ENCODE measurements at regions not wholly inside any gene's neighbourhood (a gene's known extent, or its start where the extent isn't known, plus 50 kb on each side); places are given as distances from the start of the nearest gene placed in this dataset.

GRCh38 chr10:90417029-90417428 is 440.8 kb downstream of the HTR7 start:
- DNase-seq (ENCODE audit: low read depth) = no peak

DNA sequence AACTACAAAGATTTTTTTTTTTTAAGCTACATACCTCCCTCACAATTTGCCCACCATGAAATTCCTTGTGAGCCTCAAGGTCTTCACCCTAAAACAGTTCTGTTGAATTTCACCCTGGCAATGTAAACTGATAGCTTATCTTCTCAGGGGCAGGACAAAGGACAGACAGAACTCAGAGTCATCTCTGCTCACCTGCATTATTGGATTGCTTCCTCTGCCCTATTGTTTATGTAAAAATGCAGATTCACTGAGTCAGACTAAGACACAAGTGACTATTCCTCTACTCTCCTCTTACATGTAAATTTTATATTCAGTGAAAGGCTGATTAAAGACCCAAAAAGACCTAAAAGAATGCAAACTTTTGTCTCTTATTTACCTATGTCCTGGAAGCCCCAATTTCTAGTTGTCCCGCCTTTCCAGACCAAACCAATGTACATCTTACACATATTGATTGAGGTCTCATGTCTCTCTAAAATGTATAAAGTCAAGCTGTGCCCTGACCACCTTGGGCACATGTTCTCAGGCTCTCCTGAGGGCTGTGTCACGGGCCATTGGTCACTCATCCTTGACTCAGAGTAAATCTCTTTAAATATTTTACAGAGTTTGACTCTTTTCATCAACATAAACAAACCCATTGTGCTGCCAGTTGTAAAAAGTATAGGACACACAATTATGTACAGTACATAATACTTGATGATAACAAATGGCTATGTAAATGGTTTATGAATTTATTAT is 440.2 kb downstream of the HTR7 start:
- DNase-seq (ENCODE audit: low read depth) = no peak

DNA sequence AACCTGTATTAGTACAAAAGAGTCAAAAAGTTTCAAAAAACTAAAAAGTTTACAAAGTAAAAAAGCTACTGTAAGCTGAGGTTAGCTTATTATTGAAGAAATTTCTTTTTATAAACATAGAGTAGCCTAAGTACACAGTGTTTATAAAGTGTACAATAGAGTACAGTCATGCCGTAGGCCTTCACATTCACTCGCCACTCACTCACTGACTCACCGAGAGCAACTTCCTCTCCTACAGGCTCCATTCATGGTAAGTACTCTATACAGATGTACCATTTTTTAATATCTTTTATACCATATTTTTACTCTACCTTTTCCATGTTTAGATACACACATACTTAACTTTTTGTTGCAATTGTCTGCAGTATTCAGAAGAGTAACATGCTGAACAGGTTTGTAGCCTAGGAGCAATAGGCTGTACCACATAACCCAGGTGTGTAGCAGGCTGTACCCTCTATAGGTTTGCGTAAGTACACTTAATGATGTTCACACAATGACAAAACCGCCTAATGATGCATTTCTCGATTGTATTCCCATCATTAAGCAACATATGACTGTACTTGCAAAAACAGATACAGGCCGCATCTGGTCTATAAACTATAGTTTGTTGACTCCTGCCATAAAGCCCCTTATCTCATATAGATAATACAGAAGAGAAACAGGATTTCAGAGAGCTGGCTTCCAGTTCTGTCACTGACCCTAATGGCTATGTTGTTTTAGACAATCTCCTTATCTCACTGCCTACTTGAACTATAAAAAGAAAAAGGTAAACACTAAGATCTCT is 438.8 kb downstream of the HTR7 start:
- DNase-seq (ENCODE audit: low read depth) = no peak

- no peak for DNase-seq (ENCODE audit: low read depth)
Measured at GRCh38 chr10:90420637-90421318, 437.1 kb downstream of the HTR7 start.

DNA sequence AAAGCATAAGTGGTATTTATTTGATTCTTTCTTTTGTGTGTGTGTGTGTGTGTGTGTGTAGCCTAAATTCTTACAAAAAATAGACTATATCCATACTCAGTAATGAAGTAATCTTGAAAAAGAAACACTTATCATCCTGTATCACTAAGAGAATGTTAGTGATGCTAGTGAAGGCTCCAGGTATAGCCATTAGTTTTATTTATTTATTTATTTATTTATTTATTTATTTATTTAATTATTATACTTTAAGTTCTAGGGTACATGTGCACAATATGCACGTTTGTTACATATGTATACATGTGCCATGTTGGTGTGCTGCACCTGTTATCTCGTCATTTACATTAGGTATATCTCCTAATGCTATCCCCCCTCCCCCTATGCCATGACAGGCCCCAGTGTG is 436.0 kb downstream of the HTR7 start:
- DNase-seq (ENCODE audit: low read depth) = no peak

GRCh38 chr10:90424730-90425129 is 433.1 kb downstream of the HTR7 start:
- no peak for DNase-seq (ENCODE audit: low read depth)

DNA sequence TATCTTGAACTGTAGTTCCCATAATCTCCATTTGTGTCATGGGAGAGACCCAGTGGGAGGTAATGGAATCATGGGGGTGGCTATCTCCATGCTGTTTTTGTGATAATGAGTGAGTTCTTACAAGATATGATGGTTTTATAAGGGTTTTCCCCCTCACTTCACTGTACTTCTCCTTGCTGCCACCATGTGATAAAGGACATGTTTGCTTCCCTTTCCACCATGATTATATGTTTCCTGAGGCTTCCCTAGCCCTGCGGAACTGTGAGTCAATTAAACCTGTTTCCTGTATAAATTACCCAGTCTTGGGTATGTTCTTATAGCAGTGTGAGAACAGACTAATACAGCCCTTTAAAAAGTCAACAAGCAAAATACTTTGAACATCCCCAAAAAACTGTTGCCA is 427.7 kb downstream of the HTR7 start:
- DNase-seq (ENCODE audit: low read depth) = no peak

DNA sequence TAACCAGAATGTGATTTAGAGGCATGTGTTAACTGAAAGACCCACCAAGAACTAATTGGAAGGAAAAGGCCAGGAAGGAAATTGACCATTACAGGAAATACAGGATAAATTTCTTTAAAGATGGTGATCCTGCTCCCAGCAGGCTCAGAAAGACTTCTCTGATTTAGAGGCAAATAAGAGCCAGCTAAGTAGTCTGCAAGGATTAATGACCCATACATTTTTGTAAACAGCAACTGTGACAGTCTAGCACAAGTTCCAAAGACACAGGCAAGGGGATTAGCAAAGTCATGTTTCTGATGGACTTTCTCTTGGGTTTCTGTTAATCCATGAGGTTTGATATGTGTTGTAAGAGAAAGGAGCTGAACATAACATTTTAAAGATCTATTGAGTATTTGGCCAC is 425.0 kb downstream of the HTR7 start:
- DNase-seq (ENCODE audit: low read depth) = no peak

DNA sequence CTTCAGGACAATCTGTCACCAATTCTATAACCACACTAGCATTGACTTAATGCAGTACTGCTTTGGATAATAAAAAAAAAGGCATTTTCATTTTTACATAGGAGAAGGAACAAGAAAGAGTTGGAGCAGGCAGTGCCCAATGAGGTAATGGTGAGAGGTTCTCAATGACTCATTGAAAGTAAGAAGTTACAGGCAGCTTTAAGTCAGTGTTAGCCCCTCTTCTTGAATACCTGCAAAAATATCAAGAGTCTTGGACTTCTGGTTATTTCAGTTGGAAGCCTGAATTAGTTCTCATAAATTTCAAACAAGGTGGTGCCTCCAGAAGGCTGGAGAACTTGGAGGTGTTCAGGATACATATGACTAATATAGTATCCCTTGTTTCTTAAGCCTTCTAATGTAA is 422.5 kb downstream of the HTR7 start:
- DNase-seq (ENCODE audit: low read depth) = no peak

DNA sequence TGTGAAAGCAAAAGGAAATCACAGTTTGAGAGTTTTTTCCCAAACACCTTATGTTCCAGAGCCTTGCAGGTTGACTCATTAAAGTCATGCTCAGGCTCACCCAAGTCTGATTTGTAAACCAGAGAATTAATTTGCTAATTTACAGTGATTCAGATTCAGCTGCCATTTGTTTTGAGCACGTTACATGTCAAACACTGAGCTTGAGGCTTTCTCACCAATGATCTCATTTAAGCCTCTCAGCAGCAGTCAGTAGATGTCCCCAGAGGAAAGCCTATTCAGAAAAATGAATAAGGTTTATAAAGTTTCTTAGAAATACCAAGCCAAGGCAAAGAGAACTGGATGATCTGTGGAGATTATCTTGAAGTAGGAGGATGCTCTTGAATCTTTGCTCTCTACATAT is 420.4 kb downstream of the HTR7 start:
- DNase-seq (ENCODE audit: low read depth) = no peak

GRCh38 chr10:90440870-90441269 is 417.0 kb downstream of the HTR7 start:
- DNase-seq (ENCODE audit: low read depth) = no peak

GRCh38 chr10:90443342-90443741 is 414.5 kb downstream of the HTR7 start:
- DNase-seq (ENCODE audit: low read depth) = no peak

DNA sequence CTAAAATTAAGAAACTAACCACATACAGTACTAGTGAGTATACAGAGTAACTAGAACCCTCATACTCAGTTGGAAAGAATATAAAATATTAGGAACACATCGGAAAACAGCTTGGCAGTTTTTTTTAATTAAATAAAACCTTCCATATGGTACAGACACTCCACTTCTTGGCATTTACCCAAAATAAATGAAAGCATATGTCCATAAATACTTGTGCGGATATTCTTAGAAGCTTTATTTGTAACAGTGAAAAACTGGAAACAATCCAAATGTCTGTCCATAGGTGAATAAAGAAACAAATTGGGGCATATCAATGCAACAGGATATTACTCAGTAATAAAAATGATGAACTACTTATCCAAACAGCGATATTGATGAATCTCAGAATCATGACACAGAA is 410.0 kb downstream of the HTR7 start:
- no peak for DNase-seq (ENCODE audit: low read depth)

DNA sequence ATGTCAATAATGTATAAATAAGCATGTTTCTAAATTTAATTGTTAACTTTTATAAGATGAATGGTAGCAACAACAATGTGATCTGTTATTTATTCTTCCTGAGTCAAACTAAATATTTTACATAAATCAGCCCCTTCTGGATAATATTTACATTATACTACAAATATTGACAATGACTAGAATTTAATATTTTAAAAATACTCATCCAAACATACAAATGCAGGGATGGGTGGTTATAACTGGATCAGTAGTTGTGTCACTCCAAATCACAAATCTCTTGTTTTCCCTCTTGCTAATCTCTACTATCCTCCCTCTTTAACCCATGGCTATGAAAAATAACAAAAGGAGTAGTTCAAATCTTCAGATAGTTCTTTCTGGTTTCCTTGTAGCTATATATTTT is 407.0 kb downstream of the HTR7 start:
- DNase-seq (ENCODE audit: low read depth) = no peak

GRCh38 chr10:90451283-90451682 is 406.6 kb downstream of the HTR7 start:
- DNase-seq (ENCODE audit: low read depth) = no peak

GRCh38 chr10:90458054-90458453 is 399.8 kb downstream of the HTR7 start:
- no peak for DNase-seq (ENCODE audit: low read depth)

GRCh38 chr10:90458571-90458970 is 399.3 kb downstream of the HTR7 start:
- DNase-seq (ENCODE audit: low read depth) = no peak

- DNase-seq (ENCODE audit: low read depth) = no peak
Measured at GRCh38 chr10:90461437-90462155, 396.2 kb downstream of the HTR7 start.

- DNase-seq (ENCODE audit: low read depth) = no peak
Measured at GRCh38 chr10:90462749-90463470, 394.9 kb downstream of the HTR7 start.

GRCh38 chr10:90464329-90464728 is 393.5 kb downstream of the HTR7 start:
- no peak for DNase-seq (ENCODE audit: low read depth)

DNA sequence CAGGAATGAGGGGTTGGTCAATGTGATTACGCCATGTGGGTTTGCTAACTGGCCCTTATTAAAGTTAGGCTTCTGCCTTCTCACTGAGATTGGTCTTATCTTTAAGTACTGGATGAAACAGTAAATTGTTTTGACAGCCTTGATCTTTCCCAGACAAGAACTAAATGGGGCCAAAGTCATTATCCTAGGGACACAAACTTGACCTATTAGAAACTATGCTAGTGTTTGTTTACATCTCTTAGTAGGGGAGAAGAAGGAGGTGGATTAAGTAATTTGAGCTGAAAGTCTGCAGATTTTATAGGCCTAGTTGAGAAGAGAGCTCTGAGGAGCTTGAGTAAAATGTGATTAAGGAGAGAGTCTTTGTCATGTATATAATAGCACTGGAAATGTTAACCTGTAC is 386.9 kb downstream of the HTR7 start:
- no peak for DNase-seq (ENCODE audit: low read depth)

DNA sequence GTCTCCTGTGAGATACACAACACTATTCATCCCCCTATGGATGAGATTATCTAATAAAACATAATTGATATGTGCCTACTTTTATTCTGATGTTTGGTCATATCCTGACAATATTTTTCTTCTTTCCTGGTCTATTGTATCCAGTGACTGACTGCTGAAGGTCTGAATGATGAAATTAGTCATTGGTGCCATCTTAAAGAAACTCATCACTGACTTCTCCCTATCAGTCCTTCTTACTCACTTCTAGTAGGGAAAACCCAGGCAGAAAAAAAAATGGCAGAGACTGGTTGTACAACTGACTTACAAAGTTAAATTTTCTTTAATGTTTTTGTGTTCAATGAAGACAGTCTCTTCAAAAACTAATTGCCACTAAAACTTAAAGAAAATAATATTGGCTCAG is 377.4 kb downstream of the HTR7 start:
- DNase-seq (ENCODE audit: low read depth) = no peak

Data from GM04504 (cell line).